LHCN-M2 (cell line): ENCODE measurements at regions not wholly inside any gene's neighbourhood (a gene's known extent, or its start where the extent isn't known, plus 50 kb on each side); places are given as distances from the start of the nearest gene placed in this dataset.

ENCODE experiments used
- DNase-seq: peaks from one replicate; pipeline ENCODE4 v3.0.0-alpha.2; 2012; ENCODE audit warnings: low read depth

- no peak for DNase-seq
Measured at GRCh38 chr4:14867847-14868246, 134.4 kb upstream of the CPEB2 start.

GRCh38 chr4:14868426-14869395, 133.6 kb upstream of the CPEB2 start:
- no peak for DNase-seq

DNA sequence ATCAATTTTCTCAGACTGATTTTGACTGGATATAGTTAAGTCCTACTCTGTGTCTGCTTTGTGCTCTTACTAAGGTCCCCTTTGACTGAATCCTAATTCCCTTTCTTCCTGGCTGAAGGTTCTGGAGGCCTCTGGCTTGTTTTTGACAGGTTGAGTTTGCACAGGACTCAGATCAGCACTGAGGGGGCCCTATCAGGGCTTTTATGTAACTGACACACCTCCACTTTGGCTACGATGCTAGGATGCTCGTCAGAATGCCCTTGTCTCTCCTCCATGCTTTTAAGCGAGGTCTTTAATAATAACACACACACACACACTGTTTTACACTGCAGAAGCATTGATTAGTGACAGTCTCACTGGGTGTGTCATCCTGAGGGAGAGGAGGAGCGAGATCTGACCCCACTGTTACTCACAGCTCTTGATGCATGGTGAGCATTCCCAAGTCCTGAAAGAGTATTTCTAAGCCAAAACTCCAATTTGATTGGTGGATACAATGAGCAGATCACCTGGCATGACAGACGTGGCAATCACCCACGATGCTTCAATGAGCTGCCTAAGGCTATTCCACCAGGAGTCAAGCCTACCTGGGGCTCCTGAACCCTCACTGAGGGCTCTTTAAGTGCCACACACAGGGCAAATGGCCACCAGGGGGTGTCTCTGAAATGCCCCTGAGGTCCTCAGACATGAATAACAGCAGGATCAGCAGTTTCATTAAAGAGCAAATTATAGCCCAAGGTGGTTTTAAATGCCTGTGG, 130.4 kb upstream of the CPEB2 start:
- no peak for DNase-seq

DNA sequence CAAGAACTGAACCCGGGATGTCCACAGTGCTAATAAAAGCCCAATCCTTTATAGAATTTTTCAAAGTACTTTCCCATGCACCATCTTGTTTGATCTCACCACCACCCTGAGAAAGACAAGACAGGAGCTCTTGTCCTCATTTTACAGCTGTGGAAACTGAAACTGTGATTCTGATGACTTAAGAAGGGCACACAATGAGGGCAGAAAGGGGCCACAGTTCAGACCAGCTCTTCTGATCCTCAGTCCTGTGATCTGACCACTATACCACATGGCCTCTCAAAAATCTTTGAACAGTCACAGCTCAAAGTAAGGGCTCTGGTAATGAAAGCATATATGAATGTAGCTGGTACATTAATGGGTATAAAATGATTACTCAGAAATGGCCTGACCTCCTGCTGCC, 127.3 kb upstream of the CPEB2 start:
- DNase-seq = no peak

- DNase-seq = peak; percentile 82
Measured at GRCh38 chr4:14877246-14878225, 124.7 kb upstream of the CPEB2 start.

DNA sequence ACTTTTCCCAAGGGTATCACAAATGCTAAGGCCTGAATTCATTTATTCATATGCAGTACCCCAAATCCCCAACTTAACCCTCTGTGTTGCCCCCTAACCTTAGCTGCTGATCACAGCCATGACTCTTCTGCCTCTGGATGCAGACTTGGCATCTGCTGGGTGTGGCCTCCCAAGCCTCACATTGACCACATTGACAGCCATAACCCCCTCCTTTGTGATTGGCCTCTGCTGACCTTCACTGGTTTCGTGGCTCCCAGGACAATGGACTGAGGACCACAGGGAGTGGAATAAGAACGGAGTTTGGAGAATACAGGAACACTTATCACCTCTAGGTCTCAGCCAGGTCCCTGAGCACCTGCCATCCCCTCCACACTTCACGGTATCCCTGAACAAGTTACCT, 123.6 kb upstream of the CPEB2 start:
- no peak for DNase-seq

GRCh38 chr4:14879683-14880082, 122.6 kb upstream of the CPEB2 start:
- no peak for DNase-seq

DNA sequence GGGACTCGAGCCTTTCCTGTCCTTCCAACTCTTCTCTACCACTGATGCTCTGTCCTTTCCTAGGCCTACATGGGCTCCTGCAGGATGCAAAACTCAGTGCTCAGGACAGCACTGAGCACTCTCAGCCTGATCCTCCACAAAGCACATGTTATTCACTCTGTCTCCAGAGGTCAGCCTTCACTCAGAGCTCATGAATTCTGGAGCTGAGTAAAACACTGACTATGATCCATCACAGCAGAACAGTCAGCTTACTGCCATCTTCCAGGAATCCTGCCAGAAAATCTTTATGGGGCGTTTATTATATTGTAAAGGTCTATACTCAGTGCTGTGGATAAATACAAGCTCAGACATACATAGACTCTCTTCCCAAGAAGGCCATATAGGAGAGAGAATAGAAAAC, 121.5 kb upstream of the CPEB2 start:
- DNase-seq = peak; percentile 30

GRCh38 chr4:14883166-14883565, 119.1 kb upstream of the CPEB2 start:
- peak; percentile 37 for DNase-seq

- no peak for DNase-seq
Measured at GRCh38 chr4:14883661-14884060, 118.6 kb upstream of the CPEB2 start.

- no peak for DNase-seq
Measured at GRCh38 chr4:14887842-14888433, 114.3 kb upstream of the CPEB2 start.

GRCh38 chr4:14888790-14889572, 113.3 kb upstream of the CPEB2 start:
- no peak for DNase-seq

- no peak for DNase-seq
Measured at GRCh38 chr4:14892563-14892962, 109.7 kb upstream of the CPEB2 start.

DNA sequence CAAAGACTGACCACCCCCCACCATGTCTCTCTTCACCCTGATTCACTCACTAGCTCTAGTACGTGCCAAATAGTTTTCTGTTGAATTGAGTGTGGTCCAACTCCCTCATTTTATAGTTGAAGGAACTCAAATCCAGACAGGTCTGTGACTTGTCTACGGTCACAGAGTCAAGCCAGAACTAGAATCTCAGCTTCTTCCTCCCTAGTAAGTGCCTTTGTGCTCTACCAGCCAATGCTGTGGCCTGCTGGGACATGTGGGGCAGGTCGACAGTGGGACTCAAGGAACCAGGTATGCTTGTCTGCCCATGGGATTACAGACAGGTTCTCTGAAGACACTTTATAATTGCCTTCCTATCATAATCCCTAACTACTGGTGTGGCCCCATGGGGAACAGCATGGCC, 108.6 kb upstream of the CPEB2 start:
- no peak for DNase-seq

DNA sequence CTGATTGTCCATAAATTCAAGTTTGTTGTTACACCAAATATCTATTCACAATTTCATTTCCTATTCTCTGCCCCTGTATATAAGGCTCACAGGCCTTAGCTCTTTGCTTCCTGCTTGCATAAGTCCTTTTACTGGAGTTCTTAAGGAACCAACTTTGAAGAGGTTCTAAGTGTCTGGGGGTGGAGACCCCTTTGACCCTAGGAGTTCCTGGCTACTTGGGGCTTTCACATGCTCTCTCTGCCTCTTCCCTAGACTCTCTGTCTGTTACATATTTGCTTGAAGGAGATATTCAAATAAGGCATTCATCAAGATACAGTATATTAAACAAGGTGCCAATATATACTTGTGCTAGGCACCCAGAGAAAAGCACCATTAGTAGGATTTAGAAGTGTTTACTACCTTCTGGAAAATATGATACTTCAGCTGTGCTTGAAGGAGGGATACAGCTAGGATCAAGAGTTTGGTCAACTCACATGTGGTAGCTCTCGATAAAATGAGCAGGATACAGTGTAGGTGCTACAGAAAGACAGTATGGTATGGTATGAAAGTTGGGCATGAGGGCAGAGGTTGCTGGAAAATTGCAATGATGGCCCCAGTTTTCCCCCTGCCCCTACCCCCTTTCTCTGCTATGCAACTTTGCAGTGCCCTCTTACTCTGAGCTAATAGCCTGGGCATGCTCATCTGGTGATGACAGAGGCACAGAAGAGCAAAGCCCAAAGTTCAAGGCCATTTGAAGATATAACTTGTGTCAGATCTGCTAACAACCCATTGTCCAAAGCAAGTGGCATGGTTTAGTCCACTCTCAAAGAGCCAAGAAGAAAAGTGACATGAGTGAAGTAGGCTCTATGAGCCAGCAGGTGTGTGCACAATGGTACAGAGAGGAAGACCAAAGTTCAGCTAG, 107.6 kb upstream of the CPEB2 start:
- no peak for DNase-seq

GRCh38 chr4:14896656-14897175, 105.6 kb upstream of the CPEB2 start:
- DNase-seq = no peak

DNA sequence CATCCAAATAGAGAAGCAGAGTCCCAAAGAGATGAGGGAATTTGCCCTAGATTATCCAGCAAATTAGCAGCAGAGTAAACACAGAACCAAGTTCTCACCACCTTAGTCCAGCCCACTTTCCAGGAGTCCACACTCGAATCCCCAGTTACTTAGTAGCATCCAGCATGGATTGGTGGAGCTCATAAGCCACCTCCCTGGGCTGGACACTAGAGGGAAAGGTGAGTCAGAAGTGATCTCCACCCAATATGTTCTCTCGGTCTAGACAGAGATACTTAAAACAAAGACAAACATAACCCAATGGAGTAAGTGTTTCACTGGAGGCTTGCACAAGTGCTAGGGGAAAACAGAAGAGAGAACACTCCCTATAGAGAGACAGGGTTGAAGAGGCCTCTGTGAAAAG, 105.1 kb upstream of the CPEB2 start:
- no peak for DNase-seq

DNA sequence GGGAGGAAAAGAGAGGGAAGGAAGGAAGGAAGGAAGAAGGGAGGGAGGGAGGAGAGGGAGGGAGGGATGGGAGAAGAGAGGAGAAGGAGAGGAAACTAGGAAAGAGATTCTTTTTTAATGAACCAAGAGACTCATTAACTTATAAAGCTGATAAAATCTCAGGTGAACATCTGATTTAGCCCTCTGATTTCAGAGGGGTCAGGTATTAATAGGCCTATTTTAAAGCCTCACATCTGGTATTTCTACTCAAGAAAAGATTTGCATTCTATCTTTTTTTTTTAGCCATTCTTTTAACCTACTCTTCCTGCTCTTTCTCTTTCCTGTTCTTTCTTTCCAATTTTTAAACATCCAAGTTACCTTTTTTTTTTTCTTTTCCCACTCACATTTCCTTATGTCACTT, 103.3 kb upstream of the CPEB2 start:
- DNase-seq = no peak

DNA sequence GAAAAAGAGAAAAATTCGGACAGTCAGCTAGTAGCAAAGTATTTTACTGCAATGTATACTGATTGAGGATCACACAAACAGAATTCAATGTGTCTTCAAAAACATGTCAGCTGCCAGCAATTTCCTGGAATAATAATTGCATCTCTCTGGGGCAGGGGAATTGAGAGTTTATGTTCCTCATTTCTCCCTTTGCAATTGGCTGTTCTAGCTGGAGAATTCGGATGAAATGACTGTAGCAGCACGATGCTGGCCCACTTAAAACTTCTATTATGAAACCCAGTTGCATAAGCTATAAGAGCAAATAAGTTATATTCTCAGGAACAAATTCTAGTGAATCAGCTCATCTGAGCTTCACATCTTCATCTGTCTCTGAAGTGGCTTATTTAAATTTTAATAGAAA, 99.9 kb upstream of the CPEB2 start:
- no peak for DNase-seq
